Lung (tissue), 11 donors: ENCODE measurements at regions not wholly inside any gene's neighbourhood (a gene's known extent, or its start where the extent isn't known, plus 50 kb on each side); places are given as distances from the start of the nearest gene placed in this dataset.

Source experiments
- ATAC-seq: fragments of 200-7000 bp; cut with Tn5 transposase; one replicate; pipeline ENCODE4 v1.9.1; 2020; ENCODE audit warnings: moderate number of reproducible peaks; ENCODE audit not compliant: insufficient read depth, low FRiP score
- DNase-seq, 3 donors: peaks; one replicate each; pipeline ENCODE4 v3.0.0-alpha.2; 2013 to 2017
- H3K27ac ChIP-seq, 2 donors: one replicate each; pipeline ENCODE4 v1.5.1; 2013; ENCODE audit warnings: mild to moderate bottlenecking in 2 of 2, moderate library complexity in 2 of 2, control low read depth in 1 of 2, inconsistent platforms in 1 of 2, low read depth in 1 of 2, low read length in 1 of 2
- H3K27me3 ChIP-seq, 3 donors: one replicate each; pipeline ENCODE4 v1.5.1; 2013; ENCODE audit warnings: low read length in 2 of 3; ENCODE audit not compliant: control insufficient read depth in 3 of 3, insufficient read depth in 3 of 3
- H3K36me3 ChIP-seq, 4 donors: one replicate each; pipeline ENCODE4 v1.5.1; 2013; ENCODE audit warnings: low read length in 4 of 4, mild to moderate bottlenecking in 1 of 4, moderate library complexity in 1 of 4; ENCODE audit not compliant: control insufficient read depth in 4 of 4, insufficient read depth in 4 of 4
- H3K4me1 ChIP-seq, 5 donors: one replicate each; pipeline ENCODE4 v1.5.1; 2013; ENCODE audit warnings: low read length in 5 of 5, mild to moderate bottlenecking in 2 of 5, moderate library complexity in 1 of 5; ENCODE audit not compliant: control insufficient read depth in 5 of 5, insufficient read depth in 5 of 5
- H3K4me3 ChIP-seq: one replicate; pipeline ENCODE4 v1.5.1; 2013; ENCODE audit warnings: mild to moderate bottlenecking, control low read depth, moderate library complexity
- H3K9ac ChIP-seq, 2 donors: one replicate each; pipeline ENCODE4 v1.5.1; 2013; ENCODE audit warnings: low read length in 2 of 2, control low read depth in 1 of 2; ENCODE audit not compliant: insufficient read depth in 1 of 2
- H3K9me3 ChIP-seq, 4 donors: one replicate each; pipeline ENCODE4 v1.5.1; 2013; ENCODE audit warnings: low read length in 3 of 4, mild to moderate bottlenecking in 1 of 4, moderate library complexity in 1 of 4; ENCODE audit not compliant: control insufficient read depth in 4 of 4, insufficient read depth in 3 of 4
- WGBS, 2 donors: extraction: QIAGEN DNeasy Blood & Tissue Kit; methylation state at CpG; one replicate each; pipeline ENCODE4 v1.1.7; 2013; 5-methylcytosine and 5-hydroxymethylcytosine counted together
- TF ChIP-seq, protein P1 (sequence below): IDR thresholded peaks from 2 replicates; pipeline ENCODE4 v1.5.1; 2012; ENCODE audit warnings: mild to moderate bottlenecking; ENCODE audit errors: control extremely low read depth, extremely low read depth
- donor health status: control.
- donor health status: control.
- donor health status: Bipolar disorder and iron deficiency.
- donor health status: healthy.
- donor health status: DM: yes; HTN: yes; CAD: no.

DNA sequence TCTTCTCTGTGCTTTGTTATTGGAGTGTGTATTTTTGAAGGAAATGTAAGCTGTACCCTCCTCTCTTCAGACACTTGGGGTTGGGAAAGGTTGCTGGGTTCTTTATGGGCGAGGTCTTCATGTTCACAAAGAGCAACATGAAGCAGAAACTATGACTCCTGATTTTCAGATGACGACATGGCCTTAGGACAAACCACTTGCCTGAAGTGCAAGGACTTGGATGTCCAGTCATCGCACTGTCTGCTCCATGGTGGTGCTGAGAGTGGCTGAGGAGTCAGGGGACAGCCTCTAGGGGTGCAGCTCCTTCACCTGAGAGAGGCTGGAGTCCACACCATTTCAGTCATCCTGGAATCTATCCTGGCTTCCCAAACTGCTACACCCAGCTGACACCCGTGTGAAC is 183.9 kb upstream of the CDH5 start:
- peaks cover 0 to 15% (median 8%) of the 10 kb centered on the region in 5 donors for H3K4me1 ChIP-seq
- H3K9ac ChIP-seq, result no peak overlapping the region
- H3K4me3 ChIP-seq, result no peak overlapping the region
- peaks cover 2 to 8% (median 3%) of the 10 kb centered on the region in 4 donors for H3K9me3 ChIP-seq
- no peak for DNase-seq
- H3K36me3 ChIP-seq, result no peaks in the 10 kb centered on the region
- WGBS, 2 donors, result 83 to 87% methylated on average over 4 of the region's 4 CpGs
- TF ChIP-seq, protein P1, sequence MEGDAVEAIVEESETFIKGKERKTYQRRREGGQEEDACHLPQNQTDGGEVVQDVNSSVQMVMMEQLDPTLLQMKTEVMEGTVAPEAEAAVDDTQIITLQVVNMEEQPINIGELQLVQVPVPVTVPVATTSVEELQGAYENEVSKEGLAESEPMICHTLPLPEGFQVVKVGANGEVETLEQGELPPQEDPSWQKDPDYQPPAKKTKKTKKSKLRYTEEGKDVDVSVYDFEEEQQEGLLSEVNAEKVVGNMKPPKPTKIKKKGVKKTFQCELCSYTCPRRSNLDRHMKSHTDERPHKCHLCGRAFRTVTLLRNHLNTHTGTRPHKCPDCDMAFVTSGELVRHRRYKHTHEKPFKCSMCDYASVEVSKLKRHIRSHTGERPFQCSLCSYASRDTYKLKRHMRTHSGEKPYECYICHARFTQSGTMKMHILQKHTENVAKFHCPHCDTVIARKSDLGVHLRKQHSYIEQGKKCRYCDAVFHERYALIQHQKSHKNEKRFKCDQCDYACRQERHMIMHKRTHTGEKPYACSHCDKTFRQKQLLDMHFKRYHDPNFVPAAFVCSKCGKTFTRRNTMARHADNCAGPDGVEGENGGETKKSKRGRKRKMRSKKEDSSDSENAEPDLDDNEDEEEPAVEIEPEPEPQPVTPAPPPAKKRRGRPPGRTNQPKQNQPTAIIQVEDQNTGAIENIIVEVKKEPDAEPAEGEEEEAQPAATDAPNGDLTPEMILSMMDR, result no peak
- H3K27ac ChIP-seq, result no peak overlapping the region
- ATAC-seq, result no peak
- no peaks in the 10 kb centered on the region for H3K27me3 ChIP-seq

DNA sequence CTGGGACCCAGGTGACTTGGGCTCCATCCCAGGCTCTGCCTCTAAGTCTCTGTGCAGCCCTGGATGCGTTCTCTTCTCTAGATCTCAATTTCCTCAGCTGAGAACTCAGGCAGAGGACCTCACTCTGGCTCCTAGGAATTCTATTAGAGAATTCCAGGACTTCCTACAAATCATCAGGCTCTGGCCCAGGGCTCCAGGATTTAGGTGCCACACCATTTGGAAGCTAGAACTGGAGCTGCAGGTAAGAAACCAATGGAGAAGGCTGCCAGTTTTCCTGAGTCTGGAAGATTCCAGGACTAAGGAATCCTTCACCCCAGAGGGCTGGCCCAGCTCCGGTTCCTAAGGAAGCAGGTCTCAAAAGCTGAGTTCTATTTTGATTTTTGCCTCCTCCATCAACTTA is 189.8 kb upstream of the CDH5 start:
- TF ChIP-seq, protein P1, result no peak
- H3K4me3 ChIP-seq, result no peak overlapping the region
- no peaks in the 10 kb centered on the region for H3K36me3 ChIP-seq
- no peak for DNase-seq
- no peak overlapping the region for H3K27ac ChIP-seq
- H3K9me3 ChIP-seq, result peaks cover 2 to 8% (median 3%) of the 10 kb centered on the region in 4 donors
- ATAC-seq, result no peak
- H3K9ac ChIP-seq, result no peak overlapping the region
- 90 to 91% methylated on average over 2 of the region's 2 CpGs for WGBS, 2 donors
- no peaks in the 10 kb centered on the region for H3K27me3 ChIP-seq
- H3K4me1 ChIP-seq, result peaks cover 0 to 9% (median 0%) of the 10 kb centered on the region in 5 donors

DNA sequence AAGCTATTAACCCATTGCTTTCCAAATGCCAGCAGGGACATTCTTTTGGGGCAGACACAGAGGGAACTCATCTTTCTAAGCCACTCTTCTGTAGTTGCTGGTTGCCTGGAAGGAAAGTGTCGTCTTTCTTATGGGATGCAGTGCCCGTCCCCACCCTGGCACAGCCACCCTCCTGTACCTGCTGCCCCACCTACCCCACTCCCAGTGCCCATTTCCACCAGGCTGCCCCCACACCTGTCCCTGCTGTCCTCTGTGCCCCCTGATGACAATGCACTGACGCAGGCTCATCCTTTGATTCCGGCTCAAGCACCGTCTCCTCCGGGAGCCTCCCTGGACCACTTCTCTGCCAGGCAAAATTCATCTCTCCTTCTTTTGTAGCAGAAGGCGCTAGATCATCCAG is 190.4 kb upstream of the CDH5 start:
- ATAC-seq (no peak), DNase-seq (no peak)
- Histone ChIP-seq H3K9me3 (peaks cover 2 to 8% (median 3%) of the 10 kb centered on the region in 4 donors), H3K27ac (no peak overlapping the region), H3K27me3 (no peaks in the 10 kb centered on the region), H3K4me1 (peaks cover 0 to 9% (median 0%) of the 10 kb centered on the region in 5 donors), H3K36me3 (no peaks in the 10 kb centered on the region), H3K9ac (no peak overlapping the region), H3K4me3 (no peak overlapping the region)
- 92% methylated on average over 7 of the region's 7 CpGs for WGBS, 2 donors
- TF ChIP-seq, protein P1, result no peak

DNA sequence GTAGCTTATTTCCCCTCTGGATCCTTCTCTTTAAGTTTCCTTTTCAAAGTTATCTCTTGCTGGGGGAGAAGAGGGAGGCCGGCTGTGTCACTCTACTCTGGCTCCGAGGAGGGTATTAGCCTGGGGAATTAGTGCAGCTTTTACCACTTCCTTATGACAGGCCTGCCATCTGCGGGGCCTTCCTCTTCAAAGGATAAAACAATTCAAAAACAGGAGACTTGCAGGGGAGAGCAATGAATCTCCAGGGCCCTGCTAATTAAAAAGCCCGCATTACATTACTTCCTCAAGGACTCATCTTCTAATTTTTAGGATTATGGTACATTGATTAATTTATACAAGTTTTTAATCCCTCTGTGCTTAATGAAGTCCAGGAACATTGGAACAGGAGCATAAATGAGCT is 190.9 kb upstream of the CDH5 start:
- no peaks in the 10 kb centered on the region for H3K27me3 ChIP-seq
- DNase-seq, result no peak
- WGBS, 2 donors, result 17 to 55% methylated on average over 4 of the region's 4 CpGs
- H3K4me1 ChIP-seq, result peaks cover 0 to 9% (median 0%) of the 10 kb centered on the region in 5 donors
- peaks cover 2 to 8% (median 3%) of the 10 kb centered on the region in 4 donors for H3K9me3 ChIP-seq
- no peak overlapping the region for H3K27ac ChIP-seq
- no peak for ATAC-seq
- no peaks in the 10 kb centered on the region for H3K36me3 ChIP-seq
- no peak overlapping the region for H3K9ac ChIP-seq
- TF ChIP-seq, protein P1, result no peak
- no peak overlapping the region for H3K4me3 ChIP-seq
